ENCODE measurements at regions not wholly inside any gene's neighbourhood (a gene's known extent, or its start where the extent isn't known, plus 50 kb on each side); places are given as distances from the start of the nearest gene placed in this dataset.
"Not testable (repeated sequence)": the region's sequence is repeated elsewhere in the genome, so short reads cannot be mapped to it uniquely, and the experiment has no call there.

GRCh38 chr3:87719060-87719459, 339.7 kb downstream of the CGGBP1 start:
- DNase-seq (ENCODE audit: low read depth in 2 of 2): no peak

DNA sequence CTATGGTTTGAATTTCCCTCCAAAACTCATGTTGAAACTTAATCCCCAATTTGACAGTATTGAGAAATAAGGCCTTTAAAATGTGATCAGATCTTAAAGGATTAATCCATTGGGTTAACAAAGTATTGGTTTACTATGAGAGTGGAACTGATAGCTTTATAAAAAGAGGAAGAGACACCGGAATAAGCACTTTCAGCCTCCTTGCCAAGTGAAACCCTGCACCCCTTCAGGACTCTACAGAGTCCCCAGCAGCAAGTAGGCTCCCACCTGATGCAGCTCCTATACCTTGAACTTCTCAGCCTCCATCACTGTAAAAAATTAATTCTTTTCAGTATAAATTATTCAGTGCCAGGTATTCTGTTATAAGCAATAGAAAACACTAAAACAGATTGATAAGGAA, 348.3 kb downstream of the CGGBP1 start:
- DNase-seq (ENCODE audit: low read depth in 2 of 2): no peak

DNA sequence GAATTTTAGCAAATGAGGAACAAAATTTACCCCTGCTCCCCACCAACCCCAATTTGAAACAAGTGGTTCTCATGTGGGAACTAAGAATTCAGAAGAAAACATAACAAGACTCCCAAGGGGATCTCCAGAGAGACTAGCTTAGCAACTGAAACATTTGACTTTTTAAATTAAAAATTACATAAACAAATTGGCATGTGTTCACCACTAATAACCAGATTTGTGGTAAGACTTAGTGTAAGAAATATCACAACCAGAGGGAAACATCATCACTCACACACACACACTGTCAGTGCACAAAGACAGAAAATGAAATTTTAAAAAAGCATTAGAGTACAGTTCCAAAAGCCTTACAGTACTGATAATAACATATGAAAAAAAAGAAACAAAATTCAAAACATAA, 348.8 kb downstream of the CGGBP1 start:
- no peak for DNase-seq (ENCODE audit: low read depth in 2 of 2)

DNA sequence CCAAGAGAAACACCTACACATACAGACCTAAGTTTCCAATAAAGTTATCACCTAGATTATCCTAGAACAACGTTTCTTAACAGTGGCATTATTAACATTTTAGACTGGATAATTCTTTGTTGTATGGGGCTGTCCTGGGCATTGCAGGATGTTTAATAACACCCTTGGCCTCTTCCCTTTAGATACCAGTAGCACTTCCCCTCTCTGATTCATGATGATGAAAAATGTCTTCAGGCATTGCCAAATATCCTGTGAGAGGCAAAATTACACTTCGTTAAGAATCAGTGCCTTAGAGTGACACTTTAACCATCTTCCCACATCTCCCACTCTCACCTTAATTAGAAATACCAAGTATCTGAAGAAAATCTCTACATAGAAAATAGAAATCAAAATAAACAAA, 352.6 kb downstream of the CGGBP1 start:
- no peak for DNase-seq (ENCODE audit: low read depth in 2 of 2)

DNA sequence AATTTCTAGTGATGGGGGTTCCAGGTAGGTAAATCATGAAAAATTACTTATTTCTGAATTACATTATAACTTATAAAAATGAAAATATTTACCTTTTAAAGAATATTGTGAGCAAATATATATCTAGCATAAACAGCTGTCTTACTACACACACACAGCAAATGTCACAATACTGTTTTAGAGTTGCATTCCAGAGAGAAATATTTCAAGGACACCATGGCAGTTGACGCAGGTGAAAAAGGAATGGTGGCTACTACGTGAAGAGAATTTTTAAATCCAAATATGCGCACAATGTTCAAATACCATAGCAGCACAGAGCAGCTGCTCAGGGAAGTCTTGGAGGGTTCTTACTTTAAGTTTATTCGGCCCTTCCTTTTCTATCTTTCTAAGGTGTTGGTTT, 356.2 kb downstream of the CGGBP1 start:
- no peak for DNase-seq (ENCODE audit: low read depth in 2 of 2)

GRCh38 chr3:87696124-87697013, 362.4 kb downstream of the CGGBP1 start:
- no peak for DNase-seq (ENCODE audit: low read depth in 2 of 2)

GRCh38 chr3:87694678-87695077, 364.1 kb downstream of the CGGBP1 start:
- no peak for DNase-seq (ENCODE audit: low read depth in 2 of 2)

GRCh38 chr3:87691109-87691508, 367.7 kb downstream of the CGGBP1 start:
- DNase-seq (ENCODE audit: low read depth in 2 of 2): no peak

GRCh38 chr3:87678984-87679660, 379.7 kb downstream of the CGGBP1 start:
- not testable (repeated sequence) for DNase-seq (ENCODE audit: low read depth in 2 of 2)

GRCh38 chr3:87674397-87675161, 384.2 kb downstream of the CGGBP1 start:
- DNase-seq (ENCODE audit: low read depth in 2 of 2): no peak

DNA sequence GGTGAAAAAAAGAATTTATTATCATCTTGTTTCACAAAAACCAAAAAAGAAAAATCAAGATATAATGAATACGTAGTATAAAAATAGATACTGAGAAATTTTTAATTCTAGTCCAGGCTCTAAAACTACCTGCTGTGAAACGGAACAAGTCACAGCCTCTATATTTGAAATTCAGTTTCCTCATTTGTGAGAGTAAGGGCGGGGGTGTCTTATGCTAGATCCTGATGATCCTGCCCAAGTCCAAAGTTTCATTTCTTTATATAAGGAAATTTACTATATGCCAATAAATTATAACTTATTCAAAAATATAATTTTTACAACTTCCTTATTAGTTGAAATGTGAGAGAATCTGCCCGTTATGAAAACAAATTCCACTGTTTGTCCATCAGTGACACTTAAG, 385.7 kb downstream of the CGGBP1 start:
- no peak for DNase-seq (ENCODE audit: low read depth in 2 of 2)

- DNase-seq (ENCODE audit: low read depth in 2 of 2): no peak
Measured at GRCh38 chr3:87654184-87654583, 377.8 kb upstream of the POU1F1 start.

DNA sequence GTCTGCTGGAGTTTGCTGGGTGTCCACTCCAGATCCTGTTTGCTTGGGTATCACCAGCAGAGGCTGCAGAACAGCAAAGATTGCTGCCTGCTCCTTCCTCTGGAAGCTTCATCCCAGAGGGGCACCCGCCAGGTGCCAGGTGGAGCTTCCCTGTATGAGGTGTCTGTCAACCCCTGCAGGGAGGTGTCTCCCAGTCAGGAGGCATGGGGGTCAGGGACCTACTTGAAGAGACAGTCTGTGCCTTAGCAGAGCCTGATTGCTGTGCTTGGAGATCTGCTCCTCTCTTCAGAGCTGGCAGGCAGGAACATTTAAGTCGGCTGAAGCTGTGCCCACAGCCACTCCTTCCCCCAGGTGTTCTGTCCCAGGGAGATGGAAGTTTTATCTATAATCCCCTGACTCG, 376.8 kb upstream of the POU1F1 start:
- not testable (repeated sequence) for DNase-seq (ENCODE audit: low read depth in 2 of 2)

DNA sequence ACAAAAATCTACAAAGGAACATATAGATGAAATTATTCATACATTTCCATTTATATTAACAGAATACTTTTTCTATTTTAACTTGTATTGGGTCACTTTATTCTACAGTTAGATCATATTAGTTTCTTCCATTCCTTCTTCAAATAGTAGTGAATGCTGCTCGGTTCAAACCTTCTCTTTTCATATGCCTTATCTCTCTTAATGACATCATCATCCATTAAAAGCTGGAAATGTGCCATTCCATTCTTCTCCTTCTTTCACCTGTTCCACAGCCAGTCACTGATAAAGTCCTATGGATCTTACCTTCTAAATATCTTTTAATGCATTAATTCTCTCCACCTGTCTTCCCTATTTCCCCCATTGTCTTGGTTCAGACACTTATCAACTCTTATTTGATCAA, 358.0 kb upstream of the POU1F1 start:
- DNase-seq (ENCODE audit: low read depth in 2 of 2): no peak

DNA sequence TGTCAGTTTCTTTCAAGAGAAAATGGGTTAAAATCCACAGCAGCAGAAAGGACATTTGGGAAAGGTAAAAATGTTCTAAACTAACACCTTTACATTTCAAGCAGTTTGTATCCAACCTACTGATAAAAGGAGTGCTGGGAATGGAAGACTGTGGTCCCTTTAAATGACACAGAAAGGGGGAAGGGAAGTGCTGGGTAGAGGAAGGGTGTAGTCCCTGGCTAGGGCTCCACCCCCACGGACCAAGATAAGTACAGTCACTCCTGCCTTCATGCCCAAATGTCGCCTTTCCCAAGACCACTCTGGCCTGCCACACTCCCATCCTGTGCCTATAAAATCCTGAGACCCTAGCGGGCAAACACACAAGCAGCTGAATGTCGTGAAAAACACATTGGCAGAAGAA, 350.9 kb upstream of the POU1F1 start:
- DNase-seq (ENCODE audit: low read depth in 2 of 2): no peak

- DNase-seq (ENCODE audit: low read depth in 2 of 2): no peak
Measured at GRCh38 chr3:87626546-87626945, 350.2 kb upstream of the POU1F1 start.

GRCh38 chr3:87625876-87626275, 349.5 kb upstream of the POU1F1 start:
- no peak for DNase-seq (ENCODE audit: low read depth in 2 of 2)

GRCh38 chr3:87624860-87625259, 348.5 kb upstream of the POU1F1 start:
- DNase-seq (ENCODE audit: low read depth in 2 of 2): no peak

GRCh38 chr3:87621667-87622066, 345.3 kb upstream of the POU1F1 start:
- no peak for DNase-seq (ENCODE audit: low read depth in 2 of 2)

- no peak for DNase-seq (ENCODE audit: low read depth in 2 of 2)
Measured at GRCh38 chr3:87615506-87615905, 339.1 kb upstream of the POU1F1 start.

DNA sequence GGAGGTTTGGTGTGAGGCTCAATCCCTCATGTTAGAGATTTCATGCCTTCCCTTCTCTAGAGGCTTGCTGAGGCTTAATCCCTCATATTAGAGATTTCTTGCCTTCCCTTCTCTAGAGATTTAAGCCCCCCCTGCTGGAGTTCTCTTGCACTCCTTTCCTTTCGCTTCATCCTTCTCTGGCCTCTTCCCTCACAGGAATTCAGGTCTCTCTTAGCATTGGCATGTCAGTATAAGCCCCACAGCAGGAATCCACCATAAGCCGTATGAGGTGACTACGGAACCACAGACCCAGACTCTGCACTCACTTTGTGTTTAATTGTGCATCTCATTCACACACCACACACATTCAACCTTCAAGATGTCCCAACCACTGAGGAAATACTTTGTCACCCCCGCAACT, 338.6 kb upstream of the POU1F1 start:
- DNase-seq (ENCODE audit: low read depth in 2 of 2): no peak

- no peak for DNase-seq (ENCODE audit: low read depth in 2 of 2)
Measured at GRCh38 chr3:87607234-87607633, 330.9 kb upstream of the POU1F1 start.

- no peak for DNase-seq (ENCODE audit: low read depth in 2 of 2)
Measured at GRCh38 chr3:87595798-87596197, 319.4 kb upstream of the POU1F1 start.
